HFF-Myc (cell line): ENCODE measurements at regions not wholly inside any gene's neighbourhood (a gene's known extent, or its start where the extent isn't known, plus 50 kb on each side); places are given as distances from the start of the nearest gene placed in this dataset.

Source experiments
- DNase-seq: peaks from one replicate; pipeline ENCODE4 v3.0.0-alpha.2; 2011; ENCODE audit warnings: low read depth; ENCODE audit errors: extremely low read depth
- H3K4me3 ChIP-seq: replicated peaks from 2 replicates; pipeline ENCODE4 v1.5.1; 2011; ENCODE audit warnings: low read depth, mild to moderate bottlenecking, control low read depth, low read length
- CTCF ChIP-seq: IDR thresholded peaks from 2 replicates; pipeline ENCODE4 v1.5.1; 2012; ENCODE audit warnings: mild to moderate bottlenecking, low read depth, low read length, control low read depth; ENCODE audit errors: missing control alignments

DNA sequence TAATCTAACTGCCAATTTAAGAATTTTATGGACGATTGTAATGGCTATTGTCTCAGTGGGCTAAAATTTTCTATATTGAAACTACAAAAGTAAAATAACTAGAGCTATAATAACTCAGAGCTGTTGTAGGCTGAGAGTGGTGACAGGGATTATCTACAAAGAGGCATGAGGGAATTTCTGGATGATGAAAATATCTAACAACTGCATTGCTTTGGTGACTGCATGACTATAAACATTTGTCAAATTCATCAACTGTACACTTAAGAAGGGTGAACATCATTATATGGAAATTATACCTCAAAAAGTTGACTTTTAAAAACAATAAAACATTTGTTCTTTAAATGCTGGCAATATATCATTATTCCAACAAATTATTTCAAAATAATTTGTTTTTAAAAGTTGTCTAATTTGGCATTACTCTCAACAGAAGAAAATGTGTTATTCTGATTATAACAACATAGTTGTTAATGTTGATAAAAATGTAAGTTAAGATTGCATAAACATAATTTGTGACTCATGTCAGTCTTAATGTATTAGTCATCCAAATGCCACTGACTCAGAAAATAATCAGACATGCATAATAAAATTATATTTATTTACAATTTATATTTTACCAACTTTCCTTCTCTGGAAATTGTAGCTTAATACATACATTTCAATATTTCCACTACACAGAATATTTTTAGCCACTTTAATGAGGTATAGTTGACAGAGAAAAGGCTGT is 865.1 kb upstream of the VRK2 start:
- no peak overlapping the region for H3K4me3 ChIP-seq
- TF ChIP-seq CTCF = no peak
- DNase-seq = no peak

GRCh38 chr2:57182916-57183315 is 863.7 kb upstream of the VRK2 start:
- no peak for TF ChIP-seq CTCF
- DNase-seq = no peak
- no peak overlapping the region for H3K4me3 ChIP-seq

DNA sequence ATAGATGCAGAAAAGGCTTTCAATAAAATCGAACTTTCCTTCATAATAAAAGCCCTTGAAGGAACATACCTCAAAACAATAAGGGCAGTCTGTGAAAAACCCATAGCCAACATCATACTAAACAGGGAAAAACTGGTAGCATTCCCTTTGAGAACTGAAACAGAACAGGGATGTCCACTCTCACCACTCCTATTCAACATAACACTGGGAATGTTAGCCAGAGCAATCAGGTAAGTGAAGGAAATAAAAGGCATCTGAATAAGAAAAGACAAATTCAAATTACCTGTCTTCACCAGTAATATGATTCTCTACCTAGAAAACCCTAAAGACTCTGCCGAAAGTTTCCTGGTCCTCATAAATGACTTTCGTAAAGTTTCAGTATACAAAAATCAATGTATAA is 861.0 kb upstream of the VRK2 start:
- TF ChIP-seq CTCF = no peak
- no peak overlapping the region for H3K4me3 ChIP-seq
- DNase-seq = no peak

DNA sequence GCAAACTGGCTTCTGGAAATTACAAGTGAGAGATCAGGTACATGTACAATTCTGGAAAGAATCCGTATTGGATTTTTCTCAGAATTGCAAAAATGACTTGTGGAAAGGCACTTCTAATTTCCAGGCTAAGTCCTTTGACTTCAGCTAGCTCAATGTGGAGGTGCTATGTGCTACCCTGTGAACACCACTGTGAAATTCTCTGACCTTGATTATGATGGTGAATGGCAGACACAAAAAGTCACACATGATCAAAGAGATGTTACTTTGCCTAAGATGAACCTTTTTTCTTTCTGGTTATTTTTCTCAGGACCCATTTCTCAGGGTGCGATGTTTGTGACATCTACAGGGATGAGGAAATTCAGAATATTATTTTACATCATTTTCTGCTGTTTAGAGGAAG is 856.6 kb upstream of the VRK2 start:
- H3K4me3 ChIP-seq = no peak overlapping the region
- no peak for DNase-seq
- no peak for TF ChIP-seq CTCF

- no peak overlapping the region for H3K4me3 ChIP-seq
- no peak for TF ChIP-seq CTCF
- no peak for DNase-seq
Measured at GRCh38 chr2:57199663-57200062, 846.9 kb upstream of the VRK2 start.

DNA sequence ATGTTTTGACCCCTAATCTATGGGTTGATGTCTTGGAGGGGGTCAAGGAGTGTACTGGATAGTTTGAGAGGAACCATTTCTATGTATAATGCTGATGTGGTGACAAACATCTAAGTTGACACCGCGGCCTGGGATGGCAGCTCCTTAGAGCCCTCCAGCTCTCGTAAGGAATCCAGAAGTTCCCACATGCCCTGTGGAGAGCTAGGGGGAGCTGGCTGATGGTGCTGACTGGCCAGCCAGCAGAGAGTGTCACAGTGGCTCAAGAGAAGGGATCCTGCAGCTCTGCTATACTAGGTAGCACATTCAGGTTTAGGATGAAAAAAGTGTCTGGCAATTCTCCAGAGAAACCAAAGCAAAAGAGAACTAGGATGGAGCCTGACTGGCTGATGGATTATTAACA is 842.2 kb upstream of the VRK2 start:
- no peak for DNase-seq
- no peak overlapping the region for H3K4me3 ChIP-seq
- TF ChIP-seq CTCF = no peak

GRCh38 chr2:57205241-57205640 is 841.4 kb upstream of the VRK2 start:
- H3K4me3 ChIP-seq = no peak overlapping the region
- no peak for TF ChIP-seq CTCF
- no peak for DNase-seq
